ENCODE measurements at regions not wholly inside any gene's neighbourhood (a gene's known extent, or its start where the extent isn't known, plus 50 kb on each side); places are given as distances from the start of the nearest gene placed in this dataset.

DNA sequence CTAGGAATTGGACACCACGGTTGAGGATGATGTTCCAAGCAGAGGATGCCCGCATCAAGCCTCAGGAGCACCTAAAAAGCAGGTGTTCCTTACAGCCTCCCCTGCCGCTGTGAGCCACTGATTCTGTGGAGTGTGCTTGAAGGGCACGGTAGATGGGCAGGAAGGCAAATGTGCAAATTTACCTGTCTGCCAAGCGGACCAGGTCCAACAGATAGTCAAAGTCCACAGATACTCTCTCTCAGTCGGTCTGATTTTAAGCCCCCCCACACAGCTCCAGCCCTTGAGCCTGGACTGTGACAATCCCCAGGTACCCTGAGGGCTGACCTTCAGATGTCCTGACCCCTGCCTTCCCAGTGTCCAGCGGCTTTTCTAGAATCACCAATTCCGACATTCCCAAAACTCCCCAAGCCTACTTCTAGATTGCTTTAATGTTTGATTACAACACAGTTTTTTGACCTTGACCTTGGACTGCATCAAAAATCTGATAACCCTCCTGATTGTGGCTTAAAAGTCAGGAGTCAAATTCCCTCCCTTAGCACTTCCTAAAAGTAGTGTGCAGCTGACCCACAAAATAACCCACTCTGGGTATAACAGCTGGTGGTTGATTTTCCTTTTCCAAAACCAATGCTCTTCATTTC, 208.8 kb upstream of the NCKAP5 start:
- Histone ChIP-seq H2BK5ac (ENCODE audit: low read depth, low read length) (no peak overlapping the region), H3K79me2 (ENCODE audit: control insufficient read depth in 1 of 2, insufficient read depth in 2 of 2, low read length in 2 of 2) (no peaks in the 10 kb centered on the region; a peak in 1 of 4 replicates), H3K23ac (ENCODE audit: insufficient read length) (no peak overlapping the region), H4K91ac (replicated peaks; ENCODE audit: insufficient read length, low read length) (no peak overlapping the region), H4K8ac (ENCODE audit: extremely low read depth, insufficient read depth, low read length) (no peak overlapping the region), H3K4me2 (ENCODE audit: insufficient read depth in 1 of 2, low read depth in 2 of 2, low read length in 2 of 2) (no peak overlapping the region), H3K23me2 (ENCODE audit: low read depth, low read length) (peaks cover 9% of the 10 kb centered on the region; the same call in 1 of the 2 replicates), H3K14ac (ENCODE audit: insufficient read length) (no peak overlapping the region), H3K9ac (replicated peaks in 1 of 4; ENCODE audit: extremely low read depth in 1 of 4, low read depth in 3 of 4, low read length in 3 of 4) (no peak overlapping the region), H2BK12ac (ENCODE audit: low read depth, low read length) (no peak overlapping the region), H4K20me1 (replicated peaks in 1 of 2; ENCODE audit: control insufficient read depth in 1 of 2, insufficient read depth in 2 of 2, low read length in 2 of 2) (peaks cover 0 to 6% of the 10 kb centered on the region in 2 experiments), H3K79me1 (ENCODE audit: low read depth, low read length) (no peaks in the 10 kb centered on the region), H2BK120ac (replicated peaks; ENCODE audit: low read depth, low read length) (no peak overlapping the region), H3K27me3 (replicated peaks in 1 of 4; ENCODE audit: control insufficient read depth in 3 of 4, extremely low read depth in 1 of 4, insufficient read depth in 3 of 4, low read length in 3 of 4) (no peaks in the 10 kb centered on the region), H3K9me3 (ENCODE audit: insufficient read depth in 2 of 2, low read depth in 1 of 2, low read length in 1 of 2) (no peaks in the 10 kb centered on the region), H3K36me3 (ENCODE audit: control insufficient read depth in 2 of 4, insufficient read depth in 4 of 4, low read length in 3 of 4) (no peaks in the 10 kb centered on the region), H2BK15ac (ENCODE audit: low read length) (no peak overlapping the region), H2AFZ (ENCODE audit: low read length) (no peak overlapping the region), H3K4me1 (replicated peaks in 1 of 4; ENCODE audit: control insufficient read depth in 3 of 4, insufficient read depth in 4 of 4, low read length in 3 of 4) (no peaks in the 10 kb centered on the region), H3K4ac (replicated peaks; ENCODE audit: insufficient read length, low read depth, low read length) (no peak overlapping the region), H3K18ac (ENCODE audit: extremely low read depth, low read length) (no peak overlapping the region), H3K27ac (ENCODE audit: low read depth, low read length) (no peak overlapping the region), H3K4me3 (ENCODE audit: extremely low read depth in 1 of 4, insufficient read depth in 2 of 4, low read depth in 3 of 4, low read length in 4 of 4) (no peak overlapping the region), H3K56ac (replicated peaks; ENCODE audit: insufficient read length, low read depth, low read length) (no peak overlapping the region), H2AK5ac (ENCODE audit: low read depth, low read length) (no peak overlapping the region), H2BK20ac (ENCODE audit: low read length) (no peak overlapping the region), H4K5ac (ENCODE audit: insufficient read length, low read depth, low read length) (no peak overlapping the region)
- WGBS, 2 experiments (ENCODE audit: extremely low coverage in 1 of 2, insufficient coverage in 1 of 2, insufficient read length in 1 of 2, insufficient replicate concordance in 2 of 2, low coverage in 1 of 2, low lambda C conversion rate in 2 of 2, missing lambda C conversion rate in 1 of 2) = 89% methylated on average over 8 of the region's 8 CpGs; no CpG with 5 or more reads in 1 of the 2 experiments
- no peak for FAIRE-seq
- ChIA-PET POLR2A (ENCODE audit: partially characterized antibody) (no interaction called here), CTCF (ENCODE audit: partially characterized antibody) (interaction anchor here (2.0 to 2.2 kb wide), 3 partner anchors 68 to 258 kb away, joined by 7 to 12 read pairs (median 7); no protein-coding TSS in a partner anchor)
- DNase-seq (ENCODE audit: low read depth in 1 of 2, low spot score in 2 of 2) = no peak
- no peak for TF ChIP-seq SIX5 (IDR thresholded peaks at IDR 0.05; ENCODE audit: low read depth, low read length)
- TF ChIP-seq HDAC6 (IDR thresholded peaks at IDR 0.05; ENCODE audit: low read depth, low read length) = no peak
- TF ChIP-seq, protein P1, sequence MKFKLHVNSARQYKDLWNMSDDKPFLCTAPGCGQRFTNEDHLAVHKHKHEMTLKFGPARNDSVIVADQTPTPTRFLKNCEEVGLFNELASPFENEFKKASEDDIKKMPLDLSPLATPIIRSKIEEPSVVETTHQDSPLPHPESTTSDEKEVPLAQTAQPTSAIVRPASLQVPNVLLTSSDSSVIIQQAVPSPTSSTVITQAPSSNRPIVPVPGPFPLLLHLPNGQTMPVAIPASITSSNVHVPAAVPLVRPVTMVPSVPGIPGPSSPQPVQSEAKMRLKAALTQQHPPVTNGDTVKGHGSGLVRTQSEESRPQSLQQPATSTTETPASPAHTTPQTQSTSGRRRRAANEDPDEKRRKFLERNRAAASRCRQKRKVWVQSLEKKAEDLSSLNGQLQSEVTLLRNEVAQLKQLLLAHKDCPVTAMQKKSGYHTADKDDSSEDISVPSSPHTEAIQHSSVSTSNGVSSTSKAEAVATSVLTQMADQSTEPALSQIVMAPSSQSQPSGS (IDR thresholded peaks at IDR 0.05; ENCODE audit: low read length) = no peak
- TF ChIP-seq CHD1 (IDR thresholded peaks at IDR 0.05; ENCODE audit: low read depth, low read length) = no peak
- no peak for TF ChIP-seq NRF1 (IDR thresholded peaks at IDR 0.05; ENCODE audit: low read depth, low read length)
- TF ChIP-seq GTF2F1 (IDR thresholded peaks at IDR 0.05; ENCODE audit: borderline replicate concordance, low read depth, low read length) = no peak
- TF ChIP-seq SP1 (IDR thresholded peaks at IDR 0.05; ENCODE audit: low read depth, low read length) = no peak
- no peak for TF ChIP-seq GABPA (IDR thresholded peaks at IDR 0.05; ENCODE audit: borderline replicate concordance, insufficient read depth, low read length)
- no peak for TF ChIP-seq PHF8 (conservative IDR thresholded peaks at IDR 0.05; ENCODE audit: low read depth, low read length)
- no peak for TF ChIP-seq TAF7 (optimal IDR thresholded peaks at IDR 0.05; ENCODE audit: borderline replicate concordance, low read depth, low read length)
- no peak for TF ChIP-seq CBX8 (IDR thresholded peaks at IDR 0.05; ENCODE audit: borderline replicate concordance, low read depth, low read length)
- no peak for TF ChIP-seq RBBP5 (IDR thresholded peaks at IDR 0.05; ENCODE audit: borderline replicate concordance, low read depth, low read length)

Data from H1 (cell line).